GM21360 (cell line): ENCODE measurements at regions not wholly inside any gene's neighbourhood (a gene's known extent, or its start where the extent isn't known, plus 50 kb on each side); places are given as distances from the start of the nearest gene placed in this dataset.
"Not testable (repeated sequence)": the region's sequence is repeated elsewhere in the genome, so short reads cannot be mapped to it uniquely, and the experiment has no call there.

Experiments used
- ATAC-seq: cut with Tn5 transposase; IDR thresholded peaks from one replicate; pipeline ENCODE4 v1.9.1; 2021; ENCODE audit warnings: mild to moderate bottlenecking, moderate library complexity; ENCODE audit not compliant: unreplicated experiment

GRCh38 chr3:152891678-152892077, 56.7 kb downstream of the P2RY1 start:
- no peak for ATAC-seq

- no peak for ATAC-seq
Measured at GRCh38 chr3:152892446-152892845, 57.5 kb downstream of the P2RY1 start.

- ATAC-seq, result no peak
Measured at GRCh38 chr3:152893647-152894046, 58.7 kb downstream of the P2RY1 start.

GRCh38 chr3:152899306-152899705, 64.4 kb downstream of the P2RY1 start:
- ATAC-seq, result no peak

- no peak for ATAC-seq
Measured at GRCh38 chr3:152902141-152902669, 67.3 kb downstream of the P2RY1 start.

GRCh38 chr3:152905631-152906030, 70.7 kb downstream of the P2RY1 start:
- no peak for ATAC-seq

- no peak for ATAC-seq
Measured at GRCh38 chr3:152909180-152909883, 74.4 kb downstream of the P2RY1 start.

- no peak for ATAC-seq
Measured at GRCh38 chr3:152910211-152910610, 75.3 kb downstream of the P2RY1 start.

- no peak for ATAC-seq
Measured at GRCh38 chr3:152910966-152911365, 76.0 kb downstream of the P2RY1 start.

GRCh38 chr3:152914743-152915142, 79.8 kb downstream of the P2RY1 start:
- ATAC-seq, result not testable (repeated sequence)

GRCh38 chr3:152915695-152916094, 80.8 kb downstream of the P2RY1 start:
- no peak for ATAC-seq

- ATAC-seq, result no peak
Measured at GRCh38 chr3:152916753-152917279, 81.9 kb downstream of the P2RY1 start.

GRCh38 chr3:152921351-152921750, 86.4 kb downstream of the P2RY1 start:
- ATAC-seq, result no peak

GRCh38 chr3:152922554-152922953, 87.6 kb downstream of the P2RY1 start:
- ATAC-seq, result no peak

- no peak for ATAC-seq
Measured at GRCh38 chr3:152927131-152927530, 92.2 kb downstream of the P2RY1 start.

- no peak for ATAC-seq
Measured at GRCh38 chr3:152930516-152930915, 95.6 kb downstream of the P2RY1 start.

GRCh38 chr3:152937234-152937633, 102.3 kb downstream of the P2RY1 start:
- no peak for ATAC-seq

- no peak for ATAC-seq
Measured at GRCh38 chr3:152938974-152939636, 104.2 kb downstream of the P2RY1 start.

- ATAC-seq, result no peak
Measured at GRCh38 chr3:152941859-152942258, 106.9 kb downstream of the P2RY1 start.

- no peak for ATAC-seq
Measured at GRCh38 chr3:152942366-152942765, 107.4 kb downstream of the P2RY1 start.

- no peak for ATAC-seq
Measured at GRCh38 chr3:152943645-152944044, 108.7 kb downstream of the P2RY1 start.

- ATAC-seq, result no peak
Measured at GRCh38 chr3:152944671-152945070, 109.7 kb downstream of the P2RY1 start.
